ENCODE measurements at regions not wholly inside any gene's neighbourhood (a gene's known extent, or its start where the extent isn't known, plus 50 kb on each side); places are given as distances from the start of the nearest gene placed in this dataset.

GRCh38 chr7:110604206-110604605 lies 486.7 kb upstream of the LRRN3 start:
- TF ChIP-seq CTCF (IDR thresholded peaks at IDR 0.05; ENCODE audit: insufficient read depth, low read length) (no peak), POLR2AphosphoS5 (IDR thresholded peaks at IDR 0.05; ENCODE audit: low read depth) (no peak), GABPA (IDR thresholded peaks at IDR 0.05; ENCODE audit: low read depth) (no peak)

Data from HL-60 (cell line).